ENCODE measurements at regions not wholly inside any gene's neighbourhood (a gene's known extent, or its start where the extent isn't known, plus 50 kb on each side); places are given as distances from the start of the nearest gene placed in this dataset.

DNA sequence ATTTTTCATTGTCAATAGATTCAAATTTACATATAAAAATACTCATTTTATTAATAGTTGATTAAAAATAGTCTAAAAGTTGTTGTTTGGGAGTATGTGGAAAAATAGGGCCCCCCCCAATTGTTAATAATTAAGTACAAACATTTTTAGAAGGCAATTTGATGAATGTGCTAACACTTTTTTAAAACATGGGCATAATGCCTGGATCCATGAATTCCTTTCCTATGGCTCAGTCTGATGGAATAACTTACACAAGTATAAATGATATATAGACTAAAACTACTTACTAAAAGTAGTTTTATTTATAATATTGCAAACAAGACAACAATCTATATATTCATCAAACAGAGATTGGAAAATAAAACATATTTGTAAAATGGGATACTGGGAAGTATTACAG, 247.2 kb upstream of the LRRN1 start:
- TF ChIP-seq POLR2AphosphoS5 (IDR thresholded peaks at IDR 0.05; ENCODE audit: borderline replicate concordance, low read depth, low read length) (no peak), EZH2 (IDR thresholded peaks at IDR 0.05) (no peak), FOXP2 (optimal IDR thresholded peaks at IDR 0.05; ENCODE audit: control extremely low read depth, extremely low read length, insufficient read depth) (no peak)

Data from SK-N-MC (cell line).